GM12873 (cell line): ENCODE measurements at regions not wholly inside any gene's neighbourhood (a gene's known extent, or its start where the extent isn't known, plus 50 kb on each side); places are given as distances from the start of the nearest gene placed in this dataset.

Experiments used
- TF ChIP-seq, protein P1 (sequence below): IDR thresholded peaks from 2 replicates; pipeline ENCODE4 v1.5.1; 2012; ENCODE audit warnings: low read depth, mild to moderate bottlenecking, moderate library complexity, low read length, control low read depth; ENCODE audit not compliant: insufficient read depth; ENCODE audit errors: missing control alignments

DNA sequence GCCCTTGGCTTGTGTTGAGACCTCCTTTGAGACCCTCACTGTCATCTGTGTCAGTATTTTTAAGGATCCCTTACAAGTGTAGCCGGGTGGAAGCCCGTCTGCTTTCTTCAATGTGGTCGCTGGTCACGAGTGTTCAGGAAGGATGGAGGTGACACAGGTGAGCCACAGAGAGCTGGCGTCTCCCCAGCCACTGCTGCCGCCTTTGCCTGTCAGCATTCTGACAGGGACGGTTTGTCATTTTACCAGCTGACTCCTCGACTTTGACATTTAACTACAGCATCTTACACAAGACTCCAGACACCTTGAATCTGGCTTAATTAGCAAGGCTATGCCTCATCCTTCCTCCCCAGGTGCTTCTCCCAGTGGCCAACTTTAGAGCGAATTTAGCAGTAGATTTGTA lies 56.3 kb upstream of the MPHOSPH6 start:
- TF ChIP-seq, protein P1, sequence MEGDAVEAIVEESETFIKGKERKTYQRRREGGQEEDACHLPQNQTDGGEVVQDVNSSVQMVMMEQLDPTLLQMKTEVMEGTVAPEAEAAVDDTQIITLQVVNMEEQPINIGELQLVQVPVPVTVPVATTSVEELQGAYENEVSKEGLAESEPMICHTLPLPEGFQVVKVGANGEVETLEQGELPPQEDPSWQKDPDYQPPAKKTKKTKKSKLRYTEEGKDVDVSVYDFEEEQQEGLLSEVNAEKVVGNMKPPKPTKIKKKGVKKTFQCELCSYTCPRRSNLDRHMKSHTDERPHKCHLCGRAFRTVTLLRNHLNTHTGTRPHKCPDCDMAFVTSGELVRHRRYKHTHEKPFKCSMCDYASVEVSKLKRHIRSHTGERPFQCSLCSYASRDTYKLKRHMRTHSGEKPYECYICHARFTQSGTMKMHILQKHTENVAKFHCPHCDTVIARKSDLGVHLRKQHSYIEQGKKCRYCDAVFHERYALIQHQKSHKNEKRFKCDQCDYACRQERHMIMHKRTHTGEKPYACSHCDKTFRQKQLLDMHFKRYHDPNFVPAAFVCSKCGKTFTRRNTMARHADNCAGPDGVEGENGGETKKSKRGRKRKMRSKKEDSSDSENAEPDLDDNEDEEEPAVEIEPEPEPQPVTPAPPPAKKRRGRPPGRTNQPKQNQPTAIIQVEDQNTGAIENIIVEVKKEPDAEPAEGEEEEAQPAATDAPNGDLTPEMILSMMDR, result no peak

GRCh38 chr16:82224821-82225220 lies 54.8 kb upstream of the MPHOSPH6 start:
- TF ChIP-seq, protein P1, result no peak

DNA sequence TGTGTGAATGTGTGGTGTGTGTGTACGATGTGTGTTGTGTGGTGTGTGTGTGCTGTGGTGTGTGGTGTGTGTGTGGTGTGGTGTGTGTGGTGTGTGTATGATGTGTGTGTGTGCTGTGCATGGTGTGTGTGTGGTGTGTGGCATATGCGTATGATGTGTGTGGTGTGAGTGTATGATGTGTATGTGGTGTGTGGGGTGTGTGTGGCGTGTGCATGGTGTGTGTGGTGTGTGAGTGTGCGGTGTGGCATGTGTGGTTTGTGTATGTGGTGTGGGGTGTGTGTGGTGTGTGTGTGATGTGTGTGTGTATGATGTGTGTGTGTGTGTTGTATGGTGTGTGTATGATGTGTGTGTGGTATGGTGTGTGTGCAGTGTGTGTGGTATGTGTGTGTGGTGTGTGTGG lies 50.5 kb upstream of the MPHOSPH6 start:
- TF ChIP-seq, protein P1, result no peak
